Calu3 (cell line): ENCODE measurements at regions not wholly inside any gene's neighbourhood (a gene's known extent, or its start where the extent isn't known, plus 50 kb on each side); places are given as distances from the start of the nearest gene placed in this dataset.

ENCODE experiments used
- BruUV-seq: library from RNA; stranded (reverse); fragments of 400-500 nt; replicated peaks from 2 replicates; lab custom pipeline; 2021; lab: Mats Ljungman, UMichigan
- CTCF ChIA-PET: fragments of 300-600 bp; sonication (Branson Sonifier 250); formaldehyde crosslinking; loops from one replicate; lab custom pipeline; 2022; ENCODE audit warnings: antibody characterized with exemption; lab: Charles Lee
- DNase-seq: peaks from one replicate; pipeline ENCODE4 v3.0.0; 2022
- H3K27ac Mint-ChIP-seq: one replicate; pipeline ENCODE4 v1.8.0; 2022; ENCODE audit warnings: mixed read lengths; ENCODE audit not compliant: unreplicated experiment
- H3K27me3 Mint-ChIP-seq: one replicate; pipeline ENCODE4 v1.8.0; 2022; ENCODE audit warnings: mixed read lengths; ENCODE audit not compliant: unreplicated experiment
- H3K36me3 Mint-ChIP-seq: one replicate; pipeline ENCODE4 v1.8.0; 2022; ENCODE audit warnings: mild to moderate bottlenecking, moderate library complexity, mixed read lengths; ENCODE audit not compliant: insufficient read depth, unreplicated experiment
- H3K4me1 Mint-ChIP-seq: one replicate; pipeline ENCODE4 v1.8.0; 2022; ENCODE audit warnings: mild to moderate bottlenecking, low read depth, mixed read lengths; ENCODE audit not compliant: unreplicated experiment
- H3K4me3 Mint-ChIP-seq: one replicate; pipeline ENCODE4 v1.8.0; 2022; ENCODE audit warnings: mild to moderate bottlenecking, low read depth, moderate library complexity, mixed read lengths; ENCODE audit not compliant: unreplicated experiment
- H3K9me3 Mint-ChIP-seq: one replicate; pipeline ENCODE4 v1.8.0; 2022; ENCODE audit warnings: low read depth, mixed read lengths; ENCODE audit not compliant: unreplicated experiment
- intact Hi-C: fragments of 100-400 bp; cut with micrococcal nuclease; formaldehyde crosslinking; loops from one replicate; pipeline ENCODE4 v1.10.0; 2022; ENCODE audit not compliant: unreplicated experiment
- TF ChIP-seq, protein P1 (sequence below): fragments of 200-600 bp; IDR thresholded peaks from one replicate; pipeline ENCODE4 v1.8.0; 2022; ENCODE audit warnings: antibody characterized with exemption; ENCODE audit not compliant: unreplicated experiment

DNA sequence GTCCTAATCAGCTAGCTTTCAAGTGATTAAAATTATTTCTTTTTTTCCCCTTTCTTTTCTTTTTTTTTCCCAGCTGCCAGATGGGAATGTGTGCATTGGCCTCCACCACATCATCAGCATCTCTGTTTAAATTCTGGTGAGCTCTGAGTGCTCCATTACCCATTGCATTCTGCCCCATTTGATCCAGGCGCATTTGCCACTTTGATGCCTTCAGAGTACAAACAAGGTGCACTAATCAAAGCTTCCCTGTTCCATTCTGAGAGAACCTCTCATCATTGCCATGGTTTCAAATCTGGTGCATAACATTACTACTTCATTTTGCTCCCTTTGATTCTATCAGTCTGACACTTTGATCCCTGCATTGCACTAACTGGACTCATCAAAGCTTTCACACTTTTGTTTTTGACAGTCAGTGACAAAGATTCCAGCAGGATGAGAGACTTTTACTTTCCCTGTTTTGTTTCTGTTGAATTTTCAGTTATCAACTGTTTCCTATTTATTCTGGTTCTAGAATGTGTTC, 238.8 kb upstream of the PCDH10 start:
- Mint-ChIP-seq H3K27ac (no peak overlapping the region), H3K4me3 (no peak overlapping the region), H3K9me3 (no peaks in the 10 kb centered on the region), H3K4me1 (no peaks in the 10 kb centered on the region), H3K27me3 (no peaks in the 10 kb centered on the region), H3K36me3 (no peaks in the 10 kb centered on the region)
- intact Hi-C loops = no loop called here
- CTCF ChIA-PET = no interaction called here
- no TSS peak for BruUV-seq
- TF ChIP-seq, protein P1, sequence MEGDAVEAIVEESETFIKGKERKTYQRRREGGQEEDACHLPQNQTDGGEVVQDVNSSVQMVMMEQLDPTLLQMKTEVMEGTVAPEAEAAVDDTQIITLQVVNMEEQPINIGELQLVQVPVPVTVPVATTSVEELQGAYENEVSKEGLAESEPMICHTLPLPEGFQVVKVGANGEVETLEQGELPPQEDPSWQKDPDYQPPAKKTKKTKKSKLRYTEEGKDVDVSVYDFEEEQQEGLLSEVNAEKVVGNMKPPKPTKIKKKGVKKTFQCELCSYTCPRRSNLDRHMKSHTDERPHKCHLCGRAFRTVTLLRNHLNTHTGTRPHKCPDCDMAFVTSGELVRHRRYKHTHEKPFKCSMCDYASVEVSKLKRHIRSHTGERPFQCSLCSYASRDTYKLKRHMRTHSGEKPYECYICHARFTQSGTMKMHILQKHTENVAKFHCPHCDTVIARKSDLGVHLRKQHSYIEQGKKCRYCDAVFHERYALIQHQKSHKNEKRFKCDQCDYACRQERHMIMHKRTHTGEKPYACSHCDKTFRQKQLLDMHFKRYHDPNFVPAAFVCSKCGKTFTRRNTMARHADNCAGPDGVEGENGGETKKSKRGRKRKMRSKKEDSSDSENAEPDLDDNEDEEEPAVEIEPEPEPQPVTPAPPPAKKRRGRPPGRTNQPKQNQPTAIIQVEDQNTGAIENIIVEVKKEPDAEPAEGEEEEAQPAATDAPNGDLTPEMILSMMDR = no peak
- DNase-seq = no peak

DNA sequence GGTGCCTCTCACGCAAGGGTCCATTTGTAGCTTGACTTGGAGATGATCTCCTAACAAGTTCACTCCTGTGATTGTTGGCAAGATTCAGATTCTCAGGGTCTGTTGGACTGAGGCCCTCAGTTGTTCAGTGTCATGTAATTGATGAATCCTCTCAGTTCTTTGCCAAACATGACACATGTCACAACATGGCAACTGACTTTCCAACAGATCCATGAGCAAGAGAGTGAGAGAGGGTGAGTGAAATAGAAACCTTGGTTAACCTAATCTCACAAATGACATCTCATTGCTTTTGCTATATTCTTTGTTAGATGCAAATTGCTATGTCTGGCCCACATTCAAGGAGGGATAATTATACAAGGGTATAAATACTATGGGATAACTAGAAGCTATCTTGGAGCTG, 231.0 kb upstream of the PCDH10 start:
- BruUV-seq = no TSS peak
- no peak for DNase-seq
- no peaks in the 10 kb centered on the region for H3K27me3 Mint-ChIP-seq
- no peaks in the 10 kb centered on the region for H3K36me3 Mint-ChIP-seq
- intact Hi-C loops = no loop called here
- no peak overlapping the region for H3K27ac Mint-ChIP-seq
- CTCF ChIA-PET = no interaction called here
- H3K4me1 Mint-ChIP-seq = no peaks in the 10 kb centered on the region
- no peaks in the 10 kb centered on the region for H3K9me3 Mint-ChIP-seq
- TF ChIP-seq, protein P1 = no peak
- H3K4me3 Mint-ChIP-seq = no peak overlapping the region

DNA sequence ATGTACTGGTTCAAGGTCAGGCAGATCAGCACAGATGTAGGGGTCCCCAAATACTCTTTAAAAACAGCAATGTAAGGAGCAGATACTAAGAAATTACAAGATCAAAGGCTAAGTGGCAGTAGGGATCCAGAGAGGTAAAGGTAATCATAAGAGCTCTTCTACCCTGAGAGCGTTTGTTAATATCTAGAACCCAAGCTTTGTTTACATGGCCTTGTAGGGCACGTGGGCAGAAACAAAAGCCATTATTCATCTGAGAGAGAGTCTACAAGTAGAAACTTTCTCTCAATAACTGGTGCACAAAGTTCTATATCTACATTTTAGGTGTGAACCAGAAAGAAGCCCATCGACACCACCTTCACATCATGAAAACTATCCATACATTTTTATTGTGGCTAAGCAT, 225.6 kb upstream of the PCDH10 start:
- DNase-seq = no peak
- H3K4me1 Mint-ChIP-seq = no peaks in the 10 kb centered on the region
- TF ChIP-seq, protein P1 = no peak
- no peak overlapping the region for H3K27ac Mint-ChIP-seq
- H3K4me3 Mint-ChIP-seq = no peak overlapping the region
- BruUV-seq = no TSS peak
- CTCF ChIA-PET = no interaction called here
- intact Hi-C loops = no loop called here
- H3K27me3 Mint-ChIP-seq = no peaks in the 10 kb centered on the region
- H3K9me3 Mint-ChIP-seq = no peaks in the 10 kb centered on the region
- no peaks in the 10 kb centered on the region for H3K36me3 Mint-ChIP-seq

DNA sequence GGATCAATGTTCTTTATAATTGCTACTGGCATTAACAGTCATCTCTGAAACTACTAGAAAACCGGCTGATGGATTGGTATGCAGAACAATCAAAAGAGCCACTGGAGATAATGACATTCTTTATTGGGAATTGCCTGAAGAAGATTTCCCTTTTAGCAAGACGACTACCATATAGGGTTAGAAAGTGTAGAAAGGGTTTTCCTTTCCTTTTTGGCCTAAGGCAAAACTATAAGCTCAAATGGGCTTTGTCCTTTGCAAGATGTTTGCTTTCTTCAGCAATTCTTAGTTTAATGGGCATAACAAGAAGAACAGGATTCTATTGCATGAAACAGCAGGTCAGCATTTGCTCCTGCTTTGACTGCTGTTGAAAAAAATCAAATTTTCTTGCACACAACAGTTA, 214.2 kb upstream of the PCDH10 start:
- Mint-ChIP-seq H3K9me3 (no peaks in the 10 kb centered on the region), H3K4me1 (no peaks in the 10 kb centered on the region), H3K27me3 (no peaks in the 10 kb centered on the region), H3K4me3 (no peak overlapping the region), H3K36me3 (no peaks in the 10 kb centered on the region), H3K27ac (no peak overlapping the region)
- intact Hi-C loops = no loop called here
- CTCF ChIA-PET = no interaction called here
- no peak for DNase-seq
- no TSS peak for BruUV-seq
- TF ChIP-seq, protein P1 = no peak
